C4-2B (cell line): ENCODE measurements at regions not wholly inside any gene's neighbourhood (a gene's known extent, or its start where the extent isn't known, plus 50 kb on each side); places are given as distances from the start of the nearest gene placed in this dataset.

Experiments
- H3K27ac ChIP-seq: fragments of 450-650 bp; 2 replicates; pipeline ENCODE4 v1.5.1; 2017
- ZFX ChIP-seq: fragments of 450-650 bp; IDR thresholded peaks from 2 replicates; pipeline ENCODE4 v1.6.1; 2017
- TF ChIP-seq, protein P1 (sequence below): fragments of 450-650 bp; conservative IDR thresholded peaks from 2 replicates; pipeline ENCODE4 v1.5.1; 2017; ENCODE audit warnings: mild to moderate bottlenecking

DNA sequence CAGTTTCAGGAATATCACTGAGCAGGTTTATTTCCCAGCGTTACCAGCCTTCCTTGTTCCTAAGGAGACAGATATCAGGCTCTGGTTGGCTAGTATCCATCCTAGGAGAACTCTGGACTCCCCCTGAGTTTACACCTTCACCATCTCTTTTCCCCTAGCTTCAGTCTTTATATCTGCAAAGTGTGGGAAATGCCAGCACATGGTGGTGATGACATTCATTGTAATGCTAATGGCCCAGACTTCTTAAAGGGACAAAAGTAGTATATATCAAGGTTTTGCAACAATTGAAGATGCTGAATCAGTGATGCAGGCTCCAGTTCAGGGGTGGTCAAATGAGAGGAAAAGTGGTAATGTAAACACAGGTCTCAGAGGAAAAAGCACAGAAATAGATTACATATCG lies 224.3 kb upstream of the SYNDIG1 start:
- H3K27ac ChIP-seq, result no peak overlapping the region
- TF ChIP-seq, protein P1, sequence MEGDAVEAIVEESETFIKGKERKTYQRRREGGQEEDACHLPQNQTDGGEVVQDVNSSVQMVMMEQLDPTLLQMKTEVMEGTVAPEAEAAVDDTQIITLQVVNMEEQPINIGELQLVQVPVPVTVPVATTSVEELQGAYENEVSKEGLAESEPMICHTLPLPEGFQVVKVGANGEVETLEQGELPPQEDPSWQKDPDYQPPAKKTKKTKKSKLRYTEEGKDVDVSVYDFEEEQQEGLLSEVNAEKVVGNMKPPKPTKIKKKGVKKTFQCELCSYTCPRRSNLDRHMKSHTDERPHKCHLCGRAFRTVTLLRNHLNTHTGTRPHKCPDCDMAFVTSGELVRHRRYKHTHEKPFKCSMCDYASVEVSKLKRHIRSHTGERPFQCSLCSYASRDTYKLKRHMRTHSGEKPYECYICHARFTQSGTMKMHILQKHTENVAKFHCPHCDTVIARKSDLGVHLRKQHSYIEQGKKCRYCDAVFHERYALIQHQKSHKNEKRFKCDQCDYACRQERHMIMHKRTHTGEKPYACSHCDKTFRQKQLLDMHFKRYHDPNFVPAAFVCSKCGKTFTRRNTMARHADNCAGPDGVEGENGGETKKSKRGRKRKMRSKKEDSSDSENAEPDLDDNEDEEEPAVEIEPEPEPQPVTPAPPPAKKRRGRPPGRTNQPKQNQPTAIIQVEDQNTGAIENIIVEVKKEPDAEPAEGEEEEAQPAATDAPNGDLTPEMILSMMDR, result no peak
- no peak for TF ChIP-seq ZFX

DNA sequence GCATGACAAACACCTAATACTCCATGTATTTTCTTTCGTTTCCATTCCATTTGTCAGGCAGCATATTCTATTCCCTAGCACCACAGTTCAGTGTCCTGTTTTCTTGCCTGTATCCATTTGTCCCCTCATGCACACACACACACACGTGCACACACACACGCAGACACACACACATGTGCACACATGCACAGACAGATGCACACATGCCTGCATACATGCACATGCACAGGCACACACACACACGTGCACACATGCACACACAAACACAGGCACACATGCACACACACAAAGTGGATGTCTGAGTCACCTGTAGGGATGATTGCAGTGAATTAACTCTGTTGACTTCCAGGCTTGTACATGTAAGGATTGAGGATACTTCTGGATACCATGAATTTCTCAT lies 226.7 kb upstream of the SYNDIG1 start:
- TF ChIP-seq, protein P1, result no peak
- H3K27ac ChIP-seq, result no peak overlapping the region

DNA sequence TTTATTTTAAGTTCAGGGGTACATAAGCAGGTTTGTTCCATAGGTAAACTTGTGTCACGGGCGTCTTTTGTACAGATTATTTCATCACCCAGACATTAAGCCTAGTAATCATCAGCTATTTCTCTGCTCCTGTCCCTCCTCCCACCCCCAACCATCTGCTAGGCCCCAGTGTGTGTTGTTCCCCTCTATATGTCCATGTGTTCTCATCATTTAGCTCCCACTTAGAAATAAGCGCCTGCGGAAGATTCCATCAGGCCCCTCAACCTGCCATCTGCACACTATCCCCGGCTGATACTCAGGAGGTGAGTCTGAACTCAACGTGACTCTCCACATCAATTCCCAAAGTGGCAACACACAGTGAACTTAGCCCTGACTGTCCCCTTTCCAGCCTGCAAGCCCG lies 228.0 kb upstream of the SYNDIG1 start:
- TF ChIP-seq ZFX, result no peak
- TF ChIP-seq, protein P1, result no peak
- no peak overlapping the region for H3K27ac ChIP-seq

DNA sequence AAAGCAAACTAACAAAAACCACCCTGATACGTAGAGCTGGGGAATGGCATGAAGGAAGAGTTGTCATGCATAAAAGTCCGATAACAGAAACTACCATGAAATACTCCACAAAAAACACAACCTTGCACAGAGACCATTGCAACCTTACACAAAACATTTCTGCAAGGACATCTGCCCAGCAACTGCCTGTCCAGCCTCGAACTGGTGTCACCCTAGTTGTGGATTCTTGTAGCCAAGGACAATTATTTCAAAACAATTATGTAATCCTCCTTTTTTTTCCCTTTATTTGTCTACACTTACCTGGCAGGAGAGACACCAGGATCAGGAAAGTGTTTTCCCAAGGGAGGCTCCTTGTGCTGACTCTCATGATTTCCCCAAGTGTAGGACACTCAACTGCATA lies 232.5 kb upstream of the SYNDIG1 start:
- H3K27ac ChIP-seq, result no peak overlapping the region
- TF ChIP-seq ZFX, result no peak
- TF ChIP-seq, protein P1, result no peak

DNA sequence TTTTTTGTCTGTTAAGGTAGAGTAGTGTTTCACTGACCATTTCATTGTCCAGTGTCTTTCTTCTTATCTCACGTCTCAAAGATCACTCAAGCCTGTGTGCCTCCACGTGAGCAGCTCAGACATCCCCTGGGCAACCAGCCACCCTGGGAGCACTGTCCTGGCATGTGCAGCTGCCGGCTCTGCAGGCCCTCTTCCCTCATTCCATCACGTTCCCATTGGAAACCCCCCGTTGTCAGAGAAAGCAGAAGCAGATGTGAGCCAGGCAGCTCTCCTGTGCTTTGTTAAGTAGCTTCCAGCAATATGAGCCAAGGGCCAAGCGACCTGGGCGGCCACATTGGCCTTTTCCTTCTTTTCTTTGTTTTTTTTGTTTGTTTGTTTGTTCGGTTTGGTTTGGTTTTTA lies 233.2 kb upstream of the SYNDIG1 start:
- no peak overlapping the region for H3K27ac ChIP-seq
- TF ChIP-seq, protein P1, result no peak
- TF ChIP-seq ZFX, result no peak

DNA sequence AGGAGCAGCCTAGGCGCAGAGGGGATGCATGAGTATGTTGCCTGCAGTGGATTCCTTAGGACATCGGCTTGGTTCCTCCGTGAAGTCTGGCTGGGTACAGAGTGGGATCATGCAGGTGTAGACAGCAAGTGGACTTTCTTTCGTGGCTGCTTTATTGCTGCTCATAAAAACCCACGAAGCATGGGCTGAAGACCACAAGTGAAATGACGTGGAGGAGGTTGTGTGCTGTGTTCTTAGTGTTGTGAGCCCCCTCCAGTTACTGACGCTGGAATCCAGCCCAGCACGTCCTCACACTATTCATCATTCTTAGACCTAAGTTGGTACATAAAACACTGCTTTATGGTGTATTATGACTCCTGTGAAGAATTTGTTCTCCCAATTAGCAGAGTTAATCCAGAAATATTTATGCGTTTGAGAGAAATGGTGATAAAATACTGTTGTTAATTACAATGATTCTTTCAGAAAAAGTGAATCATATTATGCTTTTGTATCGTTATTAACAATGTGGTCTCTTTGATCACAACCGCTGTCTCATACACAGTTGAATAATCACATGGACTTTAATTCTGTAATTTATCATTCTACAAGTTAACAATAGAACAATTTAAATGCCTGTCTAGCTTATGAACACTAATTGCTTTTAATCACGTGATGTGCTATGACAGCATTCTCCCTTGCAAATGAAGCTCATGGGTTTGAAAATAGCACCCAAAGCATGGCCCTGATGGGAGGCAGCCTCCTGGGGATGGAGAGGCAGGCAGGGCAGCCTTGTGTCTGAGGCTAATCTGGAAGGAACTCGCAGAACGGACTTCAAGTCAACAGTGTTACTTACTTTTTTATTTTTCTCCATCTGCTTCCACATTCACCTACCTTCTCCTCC lies 233.9 kb upstream of the SYNDIG1 start:
- H3K27ac ChIP-seq, result no peak overlapping the region
- no peak for TF ChIP-seq ZFX
- TF ChIP-seq, protein P1, result no peak

DNA sequence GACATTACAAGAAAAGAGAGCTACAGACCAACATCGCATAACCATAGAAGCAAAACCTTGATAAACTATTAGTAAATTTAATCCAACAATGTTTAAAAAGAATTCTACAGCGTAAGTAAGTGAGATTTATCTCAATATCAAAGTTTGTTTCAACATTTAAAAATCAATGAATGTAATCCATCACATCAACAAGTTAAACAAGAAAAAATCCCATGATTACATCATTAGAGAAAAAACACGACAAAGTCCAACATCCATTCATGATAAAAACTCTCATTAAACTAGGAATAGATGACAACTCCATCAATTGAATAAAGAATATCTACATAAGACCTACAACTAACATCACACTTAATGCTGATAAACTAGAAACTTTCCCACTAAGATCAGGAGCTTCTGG lies 239.0 kb upstream of the GGTLC1 start:
- no peak overlapping the region for H3K27ac ChIP-seq
- no peak for TF ChIP-seq ZFX
- TF ChIP-seq, protein P1, result no peak
